Inflammatory macrophage treated with lipopolysaccharide for 1 hour (primary cell): ENCODE measurements at regions not wholly inside any gene's neighbourhood (a gene's known extent, or its start where the extent isn't known, plus 50 kb on each side); places are given as distances from the start of the nearest gene placed in this dataset.

Source experiments
- DNase-seq, 2 donors: peaks; one replicate each; pipeline ENCODE4 v3.0.0-alpha.2; 2020 to 2022

- no peak for DNase-seq
Observed at GRCh38 chr2:106941372-106941993, 55.5 kb upstream of the ST6GAL2 start.

GRCh38 chr2:106943468-106944200, 57.7 kb upstream of the ST6GAL2 start:
- DNase-seq: no peak

GRCh38 chr2:106944215-106944614, 58.2 kb upstream of the ST6GAL2 start:
- DNase-seq: no peak

- DNase-seq: no peak
Observed at GRCh38 chr2:106948540-106948939, 62.6 kb upstream of the ST6GAL2 start.

DNA sequence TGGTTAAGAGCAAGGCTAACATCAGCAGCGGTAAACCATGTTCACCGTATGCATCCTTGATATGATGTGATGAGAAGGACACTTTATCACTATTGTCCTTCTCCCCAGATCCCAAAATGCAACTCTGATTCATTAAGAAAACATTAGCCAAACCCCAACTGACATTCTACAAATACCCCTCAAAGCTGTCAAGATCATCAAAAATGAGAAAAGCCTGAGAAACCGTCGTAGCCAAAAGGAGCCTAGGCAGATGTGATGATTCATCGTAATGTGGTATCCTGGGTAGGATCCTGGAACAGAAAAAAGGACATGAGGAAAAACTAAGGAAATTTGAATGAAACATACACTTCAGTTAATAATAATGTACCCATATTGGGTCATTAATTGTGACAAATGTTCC, 67.3 kb upstream of the ST6GAL2 start:
- DNase-seq: no peak

- no peak for DNase-seq
Observed at GRCh38 chr2:106953779-106954178, 67.8 kb upstream of the ST6GAL2 start.

DNA sequence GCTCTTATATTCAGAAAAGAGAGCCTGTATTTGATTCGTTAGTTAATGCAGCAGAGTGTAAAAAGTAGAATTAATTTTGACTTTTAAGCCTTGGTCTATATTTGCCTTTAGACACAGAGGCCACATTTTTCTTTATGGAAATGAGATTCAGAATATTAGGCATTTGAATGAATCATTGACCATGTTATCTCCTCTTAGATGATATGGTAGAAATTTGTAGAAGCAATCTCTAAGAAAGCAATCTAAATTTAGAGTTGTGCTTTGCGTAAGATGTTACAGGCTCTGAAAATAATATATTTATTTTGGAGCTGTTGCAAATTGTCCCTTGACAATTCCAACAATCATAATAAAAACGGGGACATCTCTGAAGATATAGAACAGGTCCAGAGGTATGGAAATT, 68.3 kb upstream of the ST6GAL2 start:
- DNase-seq: no peak

- no peak for DNase-seq
Observed at GRCh38 chr2:106956416-106956815, 70.4 kb upstream of the ST6GAL2 start.

- DNase-seq: no peak
Observed at GRCh38 chr2:106956879-106957278, 70.9 kb upstream of the ST6GAL2 start.

DNA sequence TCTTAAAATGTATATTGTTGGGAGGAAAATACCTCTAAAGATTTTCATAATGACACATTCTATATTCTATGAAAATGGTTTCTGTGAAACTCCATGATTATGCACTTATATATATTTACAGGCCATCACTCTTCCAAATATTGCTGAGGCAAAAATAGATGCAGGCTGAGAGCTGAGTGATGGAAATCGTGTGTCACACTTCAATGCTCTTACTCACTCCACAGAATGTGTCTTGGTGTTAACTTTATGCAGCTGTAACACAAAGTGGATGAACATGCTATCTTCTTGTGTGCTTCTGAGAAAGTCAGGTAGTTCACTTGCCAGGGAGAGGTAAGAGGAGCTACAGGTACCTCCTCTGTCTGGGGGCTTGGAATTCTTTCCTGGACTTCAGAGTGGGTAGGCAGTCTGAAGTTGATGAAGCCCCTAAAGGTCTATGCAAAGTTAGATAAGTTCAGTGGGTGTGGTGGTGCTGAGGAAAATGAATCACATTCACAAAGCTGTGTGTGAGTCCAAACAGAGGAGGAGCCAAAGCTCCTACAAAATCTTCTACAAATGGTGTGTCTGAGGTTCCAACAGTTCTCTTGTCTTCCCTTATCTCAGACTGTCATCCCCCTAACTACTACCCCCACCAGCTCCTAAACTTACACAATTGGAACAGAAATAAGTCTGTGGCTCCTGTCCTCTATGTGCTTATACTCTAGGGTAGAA, 74.2 kb upstream of the ST6GAL2 start:
- DNase-seq: no peak

- no peak for DNase-seq
Observed at GRCh38 chr2:106960683-106961161, 74.8 kb upstream of the ST6GAL2 start.

- no peak for DNase-seq
Observed at GRCh38 chr2:106961328-106961727, 75.4 kb upstream of the ST6GAL2 start.

DNA sequence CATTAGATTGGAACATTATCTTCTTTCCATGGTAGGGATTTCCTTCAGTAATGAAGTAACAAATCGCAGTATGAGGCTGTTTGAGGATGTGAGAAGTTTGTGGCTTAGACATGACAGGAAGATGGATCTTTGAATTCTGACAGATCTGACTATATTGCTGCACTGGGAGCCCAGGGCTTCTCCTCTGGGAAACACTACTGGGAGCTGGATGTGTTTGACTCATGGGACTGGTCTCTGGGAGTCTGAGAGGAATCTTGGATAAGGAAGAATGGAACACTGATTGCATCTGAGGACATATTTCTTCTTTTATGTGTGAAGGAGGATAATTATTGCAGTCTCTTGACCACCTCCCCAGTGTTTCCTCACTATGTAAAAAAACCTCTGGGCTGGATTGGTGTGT, 77.2 kb upstream of the ST6GAL2 start:
- no peak for DNase-seq

GRCh38 chr2:106963893-106964292, 77.9 kb upstream of the ST6GAL2 start:
- DNase-seq: no peak

DNA sequence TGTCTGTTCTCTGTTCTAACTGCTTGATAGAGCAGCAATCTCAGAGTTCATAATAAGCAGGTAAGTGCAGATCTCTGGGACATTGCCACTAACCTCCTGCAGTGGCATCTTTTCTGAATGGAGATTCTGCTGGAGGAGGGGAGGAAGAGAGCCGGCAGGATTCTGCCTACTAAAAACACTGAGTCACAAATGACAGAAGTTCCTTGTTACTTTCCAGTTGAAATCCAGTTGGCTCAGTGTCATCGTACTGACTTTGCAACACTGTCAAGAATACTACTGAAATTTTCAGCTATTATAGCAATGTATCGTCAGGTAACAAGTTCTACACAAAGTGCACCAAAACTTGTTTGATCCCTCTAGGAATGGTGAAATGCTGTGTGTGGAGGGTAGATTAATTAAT, 79.6 kb upstream of the ST6GAL2 start:
- DNase-seq: no peak

DNA sequence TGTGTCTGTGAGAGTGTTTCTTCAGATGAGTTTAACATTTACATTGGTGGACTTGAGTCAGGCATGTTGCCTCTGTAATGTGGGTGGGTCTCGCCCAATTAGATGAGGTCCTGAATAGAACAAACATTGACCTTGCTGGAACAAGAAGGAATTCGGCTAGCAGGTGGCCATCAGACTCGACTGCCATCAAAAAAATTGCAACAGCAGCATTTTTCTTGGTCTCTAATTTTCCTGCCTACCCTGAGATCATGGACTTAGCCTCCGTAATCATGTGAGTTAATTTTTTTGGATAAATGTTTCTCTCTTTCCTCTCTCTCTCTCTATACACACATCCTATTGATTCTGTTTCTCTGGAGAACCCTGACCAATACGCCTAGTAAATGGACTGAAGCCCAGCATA, 83.8 kb upstream of the ST6GAL2 start:
- DNase-seq: no peak

DNA sequence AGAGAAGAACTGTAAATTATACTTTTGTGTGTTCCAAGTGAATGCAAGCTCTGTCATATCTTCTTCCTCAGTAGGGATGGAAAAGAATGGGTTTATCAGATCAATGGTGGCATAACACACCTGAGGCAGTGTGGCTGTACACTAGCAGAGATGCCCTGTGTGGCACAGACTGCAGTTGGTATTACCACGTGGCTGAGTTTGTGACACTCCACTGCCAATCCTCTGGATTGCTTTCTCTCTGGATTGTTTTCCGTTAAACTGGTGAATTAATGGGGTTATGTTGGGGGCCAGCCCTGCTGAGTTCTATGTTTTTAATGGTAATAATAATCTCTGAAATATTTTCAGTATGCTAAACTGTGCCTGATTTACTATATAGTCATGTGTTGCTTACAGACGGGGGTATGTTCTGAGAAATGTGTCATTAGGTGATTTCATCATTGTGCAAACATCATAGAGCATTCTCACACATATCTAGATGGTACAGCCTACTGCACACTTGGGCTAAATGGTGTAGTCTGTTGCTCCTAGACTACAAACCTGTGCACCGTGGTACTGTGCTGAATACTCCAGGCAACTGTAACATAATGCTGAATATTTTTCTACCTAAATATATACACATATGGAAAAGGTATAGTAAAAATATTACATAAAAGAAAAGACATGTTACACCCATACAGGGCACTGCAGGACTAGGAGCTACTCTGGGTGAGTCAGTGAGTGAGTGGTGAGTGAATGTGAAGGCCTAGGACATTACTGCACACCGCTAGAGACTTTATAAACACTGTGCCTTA, 84.7 kb upstream of the ST6GAL2 start:
- no peak for DNase-seq

GRCh38 chr2:106972782-106973181, 86.8 kb upstream of the ST6GAL2 start:
- no peak for DNase-seq

DNA sequence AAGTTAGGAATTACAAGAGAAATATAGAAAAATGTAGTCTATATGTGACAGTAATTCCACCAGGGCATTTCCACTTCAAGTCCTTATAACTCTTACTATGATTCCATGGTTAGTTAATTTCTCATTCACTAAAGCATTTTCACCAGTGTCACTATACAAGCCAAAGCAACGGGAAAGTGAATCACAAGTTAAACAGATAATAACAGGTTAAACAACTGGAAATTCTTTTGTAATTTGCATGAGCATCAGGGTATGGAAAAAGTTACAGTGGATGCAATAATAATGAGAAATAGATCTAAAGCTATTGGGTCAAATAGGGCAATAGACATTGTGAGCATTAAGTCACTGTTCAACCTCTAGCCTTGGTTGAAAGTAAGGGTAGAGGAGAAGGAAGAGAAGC, 88.9 kb upstream of the ST6GAL2 start:
- DNase-seq: no peak

GRCh38 chr2:106975641-106976040, 89.7 kb upstream of the ST6GAL2 start:
- no peak for DNase-seq

DNA sequence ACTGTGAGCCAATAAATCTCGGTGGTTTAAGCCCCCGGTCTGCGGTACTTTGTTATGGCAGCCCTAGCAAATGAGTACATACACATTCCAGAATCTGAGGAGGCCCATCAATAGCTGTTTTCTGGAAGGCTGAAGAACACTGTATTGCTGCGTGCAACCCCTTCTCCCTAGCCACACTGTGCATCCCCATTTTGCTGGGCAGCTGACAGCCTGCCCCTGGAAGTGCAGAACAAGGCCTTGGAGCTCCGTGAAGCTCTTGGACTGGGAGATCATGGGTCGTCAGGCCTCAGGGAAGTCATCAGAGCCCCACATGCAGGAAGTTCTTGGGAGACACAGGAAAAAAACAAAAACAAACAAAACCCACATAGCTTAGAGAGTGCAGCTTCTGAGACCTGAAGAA, 90.6 kb upstream of the ST6GAL2 start:
- DNase-seq: no peak

- DNase-seq: no peak
Observed at GRCh38 chr2:106977717-106978116, 91.8 kb upstream of the ST6GAL2 start.

- no peak for DNase-seq
Observed at GRCh38 chr2:106978647-106979046, 92.7 kb upstream of the ST6GAL2 start.
